HEK293T (cell line): ENCODE measurements at regions not wholly inside any gene's neighbourhood (a gene's known extent, or its start where the extent isn't known, plus 50 kb on each side); places are given as distances from the start of the nearest gene placed in this dataset.

ENCODE experiments used
- CTCF ChIA-PET: fragments of 350-600 bp; formaldehyde crosslinking; extraction: SDS; loops from one replicate; lab custom pipeline; 2021; ENCODE audit warnings: antibody characterized with exemption, inconsistent platforms; lab: Yijun Ruan, JAX
- POLR2A ChIA-PET: fragments of 350-600 bp; formaldehyde crosslinking; extraction: SDS; loops from one replicate; lab custom pipeline; 2020; ENCODE audit warnings: antibody characterized with exemption, inconsistent platforms; lab: Yijun Ruan, JAX
- DNase-seq: peaks from one replicate; pipeline ENCODE4 v3.0.0; 2012; ENCODE audit warnings: mixed read lengths; ENCODE audit errors: extremely low spot score
- ARNT ChIP-seq: fragments of 450-650 bp; IDR thresholded peaks from 2 replicates; pipeline ENCODE4 v1.6.1; 2017; ENCODE audit warnings: mild to moderate bottlenecking
- BHLHE40 ChIP-seq: fragments of 450-650 bp; IDR thresholded peaks from 2 replicates; pipeline ENCODE4 v1.6.1; 2016; ENCODE audit warnings: mild to moderate bottlenecking, moderate library complexity, borderline replicate concordance
- CTBP1 ChIP-seq: fragments of 450-650 bp; IDR thresholded peaks from 2 replicates; pipeline ENCODE4 v1.6.1; 2016; ENCODE audit warnings: borderline replicate concordance
- ELF4 ChIP-seq: fragments of 450-650 bp; IDR thresholded peaks from 2 replicates; pipeline ENCODE4 v1.6.1; 2017; ENCODE audit warnings: antibody characterized with exemption
- FOXA1 ChIP-seq: fragments of 450-650 bp; IDR thresholded peaks from 2 replicates; pipeline ENCODE4 v1.6.1; 2016; ENCODE audit warnings: mild to moderate bottlenecking
- FOXK2 ChIP-seq: fragments of 450-650 bp; IDR thresholded peaks from 2 replicates; pipeline ENCODE4 v1.6.1; 2016; ENCODE audit warnings: mild to moderate bottlenecking
- FOXM1 ChIP-seq: fragments of 450-650 bp; IDR thresholded peaks from 2 replicates; pipeline ENCODE4 v1.6.1; 2017; ENCODE audit warnings: mild to moderate bottlenecking, borderline replicate concordance
- HDGF ChIP-seq: fragments of 450-650 bp; IDR thresholded peaks from 2 replicates; pipeline ENCODE4 v1.6.1; 2017; ENCODE audit warnings: antibody characterized with exemption, borderline replicate concordance
- L3MBTL2 ChIP-seq: fragments of 450-650 bp; conservative IDR thresholded peaks from 2 replicates; pipeline ENCODE4 v1.6.1; 2016; ENCODE audit warnings: mild to moderate bottlenecking
- LEF1 ChIP-seq: fragments of 450-650 bp; IDR thresholded peaks from 2 replicates; pipeline ENCODE4 v1.6.1; 2017; ENCODE audit warnings: mild to moderate bottlenecking, borderline replicate concordance
- NFRKB ChIP-seq: fragments of 450-650 bp; IDR thresholded peaks from 2 replicates; pipeline ENCODE4 v1.6.1; 2016; ENCODE audit warnings: mild to moderate bottlenecking, moderate library complexity
- SP1 ChIP-seq: fragments of 450-650 bp; IDR thresholded peaks from 2 replicates; pipeline ENCODE4 v1.6.1; 2017
- SUZ12 ChIP-seq: fragments of 450-650 bp; IDR thresholded peaks from 2 replicates; pipeline ENCODE4 v1.6.1; 2016; ENCODE audit warnings: mild to moderate bottlenecking
- TARDBP ChIP-seq: fragments of 450-650 bp; IDR thresholded peaks from 2 replicates; pipeline ENCODE4 v1.6.1; 2016
- ZNF384 ChIP-seq: fragments of 450-650 bp; IDR thresholded peaks from 2 replicates; pipeline ENCODE4 v1.6.1; 2016
- TF ChIP-seq, protein P1 (sequence below): fragments of 450-650 bp; IDR thresholded peaks from 2 replicates; pipeline ENCODE4 v1.6.1; 2016

DNA sequence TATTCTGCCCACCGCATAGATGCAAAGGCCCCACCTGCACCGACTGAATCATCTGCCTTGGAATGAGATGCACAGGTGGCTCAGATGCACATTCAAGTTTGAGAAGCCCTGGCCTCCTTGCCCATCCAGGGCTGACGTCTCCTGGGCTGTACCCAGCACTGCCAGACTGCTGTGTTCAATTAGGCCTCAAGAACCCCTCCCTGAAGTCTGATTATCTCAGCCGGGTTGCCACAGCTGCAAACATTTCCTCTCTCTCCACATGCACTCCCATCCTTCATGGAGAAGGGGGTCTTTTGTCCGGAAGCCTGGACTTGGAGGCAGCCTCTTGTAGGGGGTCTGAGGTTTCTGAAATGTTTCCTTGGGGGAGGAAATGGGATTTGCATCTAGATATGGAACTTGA lies 459.4 kb upstream of the PROK2 start:
- DNase-seq: no peak
- POLR2A ChIA-PET: no interaction called here
- no peak for TF ChIP-seq HDGF
- no peak for TF ChIP-seq LEF1
- TF ChIP-seq SUZ12: no peak
- no peak for TF ChIP-seq NFRKB
- TF ChIP-seq, protein P1, sequence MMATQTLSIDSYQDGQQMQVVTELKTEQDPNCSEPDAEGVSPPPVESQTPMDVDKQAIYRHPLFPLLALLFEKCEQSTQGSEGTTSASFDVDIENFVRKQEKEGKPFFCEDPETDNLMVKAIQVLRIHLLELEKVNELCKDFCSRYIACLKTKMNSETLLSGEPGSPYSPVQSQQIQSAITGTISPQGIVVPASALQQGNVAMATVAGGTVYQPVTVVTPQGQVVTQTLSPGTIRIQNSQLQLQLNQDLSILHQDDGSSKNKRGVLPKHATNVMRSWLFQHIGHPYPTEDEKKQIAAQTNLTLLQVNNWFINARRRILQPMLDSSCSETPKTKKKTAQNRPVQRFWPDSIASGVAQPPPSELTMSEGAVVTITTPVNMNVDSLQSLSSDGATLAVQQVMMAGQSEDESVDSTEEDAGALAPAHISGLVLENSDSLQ: no peak
- no peak for TF ChIP-seq TARDBP
- CTCF ChIA-PET: no interaction called here

DNA sequence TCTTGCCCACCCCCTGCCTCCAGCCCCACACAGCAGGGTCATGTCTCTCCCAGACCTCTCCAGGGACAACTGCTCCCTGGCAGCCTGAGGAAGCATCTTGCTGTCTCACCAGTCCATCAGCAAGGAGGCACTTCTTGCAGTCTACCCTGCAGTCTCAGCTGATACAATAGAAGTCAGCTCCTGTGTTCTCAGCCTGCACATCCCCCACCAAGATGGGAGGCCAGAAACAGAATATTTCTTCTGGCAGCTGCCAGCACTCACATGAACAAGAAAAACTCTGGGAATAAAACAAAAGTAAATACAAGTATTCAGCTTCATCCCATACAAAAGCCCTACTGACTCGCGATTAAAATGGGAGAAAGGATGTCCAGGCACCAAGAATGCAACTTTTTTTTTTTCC lies 457.4 kb upstream of the PROK2 start:
- DNase-seq: no peak
- ChIA-PET POLR2A (no interaction called here), CTCF (no interaction called here)
- TF ChIP-seq ARNT (no peak), ELF4 (no peak), L3MBTL2 (no peak), ZNF384 (no peak), SUZ12 (no peak), CTBP1 (no peak)
- TF ChIP-seq, protein P1: no peak

DNA sequence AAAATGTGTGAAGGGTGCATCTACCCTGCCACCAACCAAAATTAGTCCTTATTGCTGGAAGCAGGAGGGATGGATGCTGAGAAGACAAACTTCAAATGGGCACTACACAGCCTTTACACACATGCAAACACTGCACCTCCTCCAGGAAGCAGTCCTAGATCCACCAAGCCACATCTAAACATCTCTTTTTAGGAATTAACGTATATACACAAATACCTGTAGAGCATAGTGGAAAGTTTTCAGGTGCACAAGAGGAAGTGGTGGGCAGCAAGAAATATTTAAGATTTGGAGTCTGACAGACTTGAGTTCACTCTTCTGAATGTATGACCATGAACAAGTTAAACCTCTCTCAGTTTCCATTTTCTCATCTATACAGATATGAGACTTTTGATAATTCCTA lies 456.6 kb upstream of the PROK2 start:
- POLR2A ChIA-PET: no interaction called here
- TF ChIP-seq FOXK2 (no peak), SP1 (no peak), ARNT (no peak), HDGF (no peak), L3MBTL2 (no peak), FOXA1 (no peak), LEF1 (no peak), BHLHE40 (no peak), SUZ12 (no peak), NFRKB (no peak), CTBP1 (no peak), FOXM1 (no peak), ELF4 (no peak), TARDBP (no peak), ZNF384 (no peak)
- TF ChIP-seq, protein P1: no peak
- no peak for DNase-seq
- CTCF ChIA-PET: no interaction called here

DNA sequence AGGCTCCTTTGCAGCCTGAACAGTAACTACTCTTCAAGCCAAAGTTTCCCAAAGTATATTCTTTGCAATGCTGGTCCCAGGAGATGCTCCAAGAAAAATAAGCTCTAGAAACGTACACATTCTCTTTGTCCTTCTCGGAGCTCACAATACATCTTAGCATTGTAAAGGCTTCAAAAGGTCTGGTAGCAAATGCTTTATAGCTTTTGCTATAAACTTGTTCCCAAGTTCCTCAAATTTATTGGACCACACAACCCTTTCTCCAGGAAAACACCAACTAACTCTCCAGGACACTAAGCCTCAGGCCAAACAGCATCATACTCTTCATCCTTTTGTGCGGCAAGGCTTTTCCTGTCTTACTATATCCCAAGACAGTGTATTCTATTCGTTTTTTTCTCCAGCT lies 455.6 kb upstream of the PROK2 start:
- TF ChIP-seq BHLHE40: no peak
- no peak for TF ChIP-seq LEF1
- no peak for TF ChIP-seq ARNT
- TF ChIP-seq CTBP1: no peak
- TF ChIP-seq, protein P1: no peak
- no peak for TF ChIP-seq L3MBTL2
- TF ChIP-seq ELF4: no peak
- TF ChIP-seq FOXM1: no peak
- TF ChIP-seq NFRKB: no peak
- no peak for TF ChIP-seq SP1
- TF ChIP-seq TARDBP: no peak
- TF ChIP-seq ZNF384: no peak
- CTCF ChIA-PET: no interaction called here
- POLR2A ChIA-PET: no interaction called here
- DNase-seq: no peak

DNA sequence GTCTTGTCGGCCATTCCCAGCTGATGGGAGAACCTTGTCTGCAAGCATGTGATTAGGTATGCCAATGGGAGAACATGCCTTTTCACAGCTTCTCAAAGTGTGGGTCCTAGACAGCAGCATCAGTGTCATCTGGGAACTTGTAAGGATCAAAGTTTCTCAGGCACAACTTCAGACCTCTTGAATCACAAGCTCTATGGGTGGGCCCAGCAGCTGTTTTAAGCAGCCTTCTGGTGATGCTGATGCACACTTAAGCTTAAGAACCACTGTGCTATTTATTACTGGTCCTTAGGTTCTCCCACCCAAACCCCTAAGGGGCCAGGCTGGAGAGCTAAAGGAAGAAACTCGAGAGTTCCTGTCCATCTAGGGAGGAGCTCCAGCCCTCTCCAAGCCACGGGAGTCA lies 453.9 kb upstream of the PROK2 start:
- POLR2A ChIA-PET: no interaction called here
- CTCF ChIA-PET: interaction anchor here (0.6 kb wide), 1 partner anchor 976 kb away, joined by 7 read pairs; no protein-coding TSS in a partner anchor
- DNase-seq: no peak
- TF ChIP-seq CTBP1 (no peak), SP1 (no peak), BHLHE40 (no peak), ELF4 (no peak), ARNT (no peak), NFRKB (no peak), L3MBTL2 (no peak), TARDBP (no peak), FOXK2 (no peak), FOXA1 (no peak)
- TF ChIP-seq, protein P1: no peak
